ENCODE measurements at regions not wholly inside any gene's neighbourhood (a gene's known extent, or its start where the extent isn't known, plus 50 kb on each side); places are given as distances from the start of the nearest gene placed in this dataset.
"Not testable (repeated sequence)": the region's sequence is repeated elsewhere in the genome, so short reads cannot be mapped to it uniquely, and the experiment has no call there.

- H3K4me1 ChIP-seq (ENCODE audit: control insufficient read depth in 2 of 2, insufficient read depth in 2 of 2, low read length in 1 of 2) = no peaks in the 10 kb centered on the region
- H3K27ac ChIP-seq (ENCODE audit: low read depth in 2 of 2, low read length in 1 of 2) = no peak overlapping the region
- H3K9me3 ChIP-seq (ENCODE audit: control insufficient read depth in 2 of 2, insufficient read depth in 1 of 2, low read depth in 1 of 2, low read length in 1 of 2) = no peaks in the 10 kb centered on the region
- H3K4me3 ChIP-seq (ENCODE audit: low read depth in 1 of 2, low read length in 2 of 2) = no peak overlapping the region
- WGBS, 2 donors = 58 to 63% methylated on average over 6 of the region's 6 CpGs
- no peaks in the 10 kb centered on the region for H3K27me3 ChIP-seq (ENCODE audit: control insufficient read depth in 1 of 2, insufficient read depth in 2 of 2, low read length in 2 of 2)
- H3K36me3 ChIP-seq (ENCODE audit: control insufficient read depth in 2 of 2, insufficient read depth in 2 of 2, low read length in 1 of 2) = no peaks in the 10 kb centered on the region
Observed at GRCh38 chr7:25054819-25055519, 70.1 kb downstream of the CYCS start.

- Histone ChIP-seq H3K4me3 (ENCODE audit: low read depth in 1 of 2, low read length in 2 of 2) (no peak overlapping the region), H3K27ac (ENCODE audit: low read depth in 2 of 2, low read length in 1 of 2) (no peak overlapping the region), H3K9me3 (ENCODE audit: control insufficient read depth in 2 of 2, insufficient read depth in 1 of 2, low read depth in 1 of 2, low read length in 1 of 2) (no peaks in the 10 kb centered on the region), H3K4me1 (ENCODE audit: control insufficient read depth in 2 of 2, insufficient read depth in 2 of 2, low read length in 1 of 2) (no peaks in the 10 kb centered on the region), H3K36me3 (ENCODE audit: control insufficient read depth in 2 of 2, insufficient read depth in 2 of 2, low read length in 1 of 2) (no peaks in the 10 kb centered on the region), H3K27me3 (ENCODE audit: control insufficient read depth in 1 of 2, insufficient read depth in 2 of 2, low read length in 2 of 2) (no peaks in the 10 kb centered on the region)
- WGBS, 2 donors = 80 to 92% methylated on average over 5 of the region's 5 CpGs
Observed at GRCh38 chr7:25050223-25050622, 70.2 kb upstream of the OSBPL3 start.

DNA sequence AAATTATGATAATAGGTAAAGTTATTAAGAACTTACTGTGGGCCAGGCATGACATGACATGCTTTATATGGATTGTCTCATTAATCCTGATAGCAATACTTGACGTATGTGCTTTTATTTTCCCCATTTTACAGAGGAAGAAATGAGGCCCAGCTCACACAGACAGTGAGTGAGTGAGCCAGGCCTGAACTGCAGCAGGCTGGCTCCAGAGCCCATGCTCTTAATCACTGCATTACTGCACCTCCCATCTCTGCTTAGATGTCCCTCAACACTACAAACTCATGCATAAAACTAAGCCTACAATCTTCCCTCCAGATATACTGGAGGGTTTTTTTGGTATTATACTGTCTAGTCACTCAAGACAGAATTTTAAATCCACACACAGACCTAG, 68.5 kb upstream of the OSBPL3 start:
- 55 to 75% methylated on average over 1 of the region's 1 CpG for WGBS, 2 donors
- Histone ChIP-seq H3K4me3 (ENCODE audit: low read depth in 1 of 2, low read length in 2 of 2) (no peak overlapping the region), H3K36me3 (ENCODE audit: control insufficient read depth in 2 of 2, insufficient read depth in 2 of 2, low read length in 1 of 2) (no peaks in the 10 kb centered on the region), H3K27ac (ENCODE audit: low read depth in 2 of 2, low read length in 1 of 2) (no peak overlapping the region), H3K27me3 (ENCODE audit: control insufficient read depth in 1 of 2, insufficient read depth in 2 of 2, low read length in 2 of 2) (no peaks in the 10 kb centered on the region), H3K9me3 (ENCODE audit: control insufficient read depth in 2 of 2, insufficient read depth in 1 of 2, low read depth in 1 of 2, low read length in 1 of 2) (no peaks in the 10 kb centered on the region), H3K4me1 (ENCODE audit: control insufficient read depth in 2 of 2, insufficient read depth in 2 of 2, low read length in 1 of 2) (no peaks in the 10 kb centered on the region)

GRCh38 chr7:25047571-25048443, 67.8 kb upstream of the OSBPL3 start:
- H3K27ac ChIP-seq (ENCODE audit: low read depth in 2 of 2, low read length in 1 of 2) = peak overlapping the region in 1 of 2 donors; percentile 49
- not testable (repeated sequence) for H3K4me3 ChIP-seq (ENCODE audit: low read depth in 1 of 2, low read length in 2 of 2); H3K36me3 ChIP-seq (ENCODE audit: control insufficient read depth in 2 of 2, insufficient read depth in 2 of 2, low read length in 1 of 2); H3K9me3 ChIP-seq (ENCODE audit: control insufficient read depth in 2 of 2, insufficient read depth in 1 of 2, low read depth in 1 of 2, low read length in 1 of 2); H3K27me3 ChIP-seq (ENCODE audit: control insufficient read depth in 1 of 2, insufficient read depth in 2 of 2, low read length in 2 of 2); H3K4me1 ChIP-seq (ENCODE audit: control insufficient read depth in 2 of 2, insufficient read depth in 2 of 2, low read length in 1 of 2)
- WGBS, 2 donors = 86 to 92% methylated on average over 11 to 12 of the region's 27 CpGs

GRCh38 chr7:25037325-25037724, 57.3 kb upstream of the OSBPL3 start:
- H3K27ac ChIP-seq (ENCODE audit: low read depth in 2 of 2, low read length in 1 of 2) = no peak overlapping the region
- H3K36me3 ChIP-seq (ENCODE audit: control insufficient read depth in 2 of 2, insufficient read depth in 2 of 2, low read length in 1 of 2) = no peaks in the 10 kb centered on the region
- H3K4me1 ChIP-seq (ENCODE audit: control insufficient read depth in 2 of 2, insufficient read depth in 2 of 2, low read length in 1 of 2) = no peaks in the 10 kb centered on the region
- H3K27me3 ChIP-seq (ENCODE audit: control insufficient read depth in 1 of 2, insufficient read depth in 2 of 2, low read length in 2 of 2) = no peaks in the 10 kb centered on the region
- 41 to 73% methylated on average over 1 of the region's 1 CpG for WGBS, 2 donors
- no peaks in the 10 kb centered on the region for H3K9me3 ChIP-seq (ENCODE audit: control insufficient read depth in 2 of 2, insufficient read depth in 1 of 2, low read depth in 1 of 2, low read length in 1 of 2)
- H3K4me3 ChIP-seq (ENCODE audit: low read depth in 1 of 2, low read length in 2 of 2) = no peak overlapping the region

- H3K27me3 ChIP-seq (ENCODE audit: control insufficient read depth in 1 of 2, insufficient read depth in 2 of 2, low read length in 2 of 2) = no peaks in the 10 kb centered on the region
- 89% methylated on average over 4 of the region's 4 CpGs for WGBS, 2 donors
- H3K4me3 ChIP-seq (ENCODE audit: low read depth in 1 of 2, low read length in 2 of 2) = no peak overlapping the region
- H3K36me3 ChIP-seq (ENCODE audit: control insufficient read depth in 2 of 2, insufficient read depth in 2 of 2, low read length in 1 of 2) = no peaks in the 10 kb centered on the region
- no peak overlapping the region for H3K27ac ChIP-seq (ENCODE audit: low read depth in 2 of 2, low read length in 1 of 2)
- H3K9me3 ChIP-seq (ENCODE audit: control insufficient read depth in 2 of 2, insufficient read depth in 1 of 2, low read depth in 1 of 2, low read length in 1 of 2) = no peaks in the 10 kb centered on the region
- no peaks in the 10 kb centered on the region for H3K4me1 ChIP-seq (ENCODE audit: control insufficient read depth in 2 of 2, insufficient read depth in 2 of 2, low read length in 1 of 2)
Observed at GRCh38 chr7:25035274-25035673, 55.3 kb upstream of the OSBPL3 start.

GRCh38 chr7:25034136-25034535, 54.2 kb upstream of the OSBPL3 start:
- H3K36me3 ChIP-seq (ENCODE audit: control insufficient read depth in 2 of 2, insufficient read depth in 2 of 2, low read length in 1 of 2) = no peaks in the 10 kb centered on the region
- peaks cover 0 to 1% of the 10 kb centered on the region in 2 donors for H3K4me1 ChIP-seq (ENCODE audit: control insufficient read depth in 2 of 2, insufficient read depth in 2 of 2, low read length in 1 of 2)
- no peak overlapping the region for H3K27ac ChIP-seq (ENCODE audit: low read depth in 2 of 2, low read length in 1 of 2)
- no peak overlapping the region for H3K4me3 ChIP-seq (ENCODE audit: low read depth in 1 of 2, low read length in 2 of 2)
- H3K27me3 ChIP-seq (ENCODE audit: control insufficient read depth in 1 of 2, insufficient read depth in 2 of 2, low read length in 2 of 2) = no peaks in the 10 kb centered on the region
- H3K9me3 ChIP-seq (ENCODE audit: control insufficient read depth in 2 of 2, insufficient read depth in 1 of 2, low read depth in 1 of 2, low read length in 1 of 2) = no peaks in the 10 kb centered on the region
- 95 to 98% methylated on average over 2 of the region's 2 CpGs for WGBS, 2 donors

GRCh38 chr7:25032774-25033743, 53.1 kb upstream of the OSBPL3 start:
- H3K4me1 ChIP-seq (ENCODE audit: control insufficient read depth in 2 of 2, insufficient read depth in 2 of 2, low read length in 1 of 2) = peaks cover 0 to 4% of the 10 kb centered on the region in 2 donors
- H3K9me3 ChIP-seq (ENCODE audit: control insufficient read depth in 2 of 2, insufficient read depth in 1 of 2, low read depth in 1 of 2, low read length in 1 of 2) = no peaks in the 10 kb centered on the region
- 87 to 89% methylated on average over 10 to 11 of the region's 11 CpGs for WGBS, 2 donors
- no peaks in the 10 kb centered on the region for H3K36me3 ChIP-seq (ENCODE audit: control insufficient read depth in 2 of 2, insufficient read depth in 2 of 2, low read length in 1 of 2)
- H3K27me3 ChIP-seq (ENCODE audit: control insufficient read depth in 1 of 2, insufficient read depth in 2 of 2, low read length in 2 of 2) = no peaks in the 10 kb centered on the region
- H3K27ac ChIP-seq (ENCODE audit: low read depth in 2 of 2, low read length in 1 of 2) = no peak overlapping the region
- H3K4me3 ChIP-seq (ENCODE audit: low read depth in 1 of 2, low read length in 2 of 2) = no peak overlapping the region

- Histone ChIP-seq H3K36me3 (ENCODE audit: control insufficient read depth in 2 of 2, insufficient read depth in 2 of 2, low read length in 1 of 2) (no peaks in the 10 kb centered on the region), H3K4me1 (ENCODE audit: control insufficient read depth in 2 of 2, insufficient read depth in 2 of 2, low read length in 1 of 2) (peaks cover 0 to 4% of the 10 kb centered on the region in 2 donors), H3K4me3 (ENCODE audit: low read depth in 1 of 2, low read length in 2 of 2) (no peak overlapping the region), H3K9me3 (ENCODE audit: control insufficient read depth in 2 of 2, insufficient read depth in 1 of 2, low read depth in 1 of 2, low read length in 1 of 2) (no peaks in the 10 kb centered on the region), H3K27ac (ENCODE audit: low read depth in 2 of 2, low read length in 1 of 2) (peak overlapping the region in 1 of 2 donors; percentile 22), H3K27me3 (ENCODE audit: control insufficient read depth in 1 of 2, insufficient read depth in 2 of 2, low read length in 2 of 2) (no peaks in the 10 kb centered on the region)
- 90 to 97% methylated on average over 1 of the region's 1 CpG for WGBS, 2 donors
Observed at GRCh38 chr7:25031432-25031831, 51.5 kb upstream of the OSBPL3 start.

Measured in esophagus (tissue), 2 donors.